ENCODE measurements at regions not wholly inside any gene's neighbourhood (a gene's known extent, or its start where the extent isn't known, plus 50 kb on each side); places are given as distances from the start of the nearest gene placed in this dataset.
"Not testable (repeated sequence)": the region's sequence is repeated elsewhere in the genome, so short reads cannot be mapped to it uniquely, and the experiment has no call there.

DNA sequence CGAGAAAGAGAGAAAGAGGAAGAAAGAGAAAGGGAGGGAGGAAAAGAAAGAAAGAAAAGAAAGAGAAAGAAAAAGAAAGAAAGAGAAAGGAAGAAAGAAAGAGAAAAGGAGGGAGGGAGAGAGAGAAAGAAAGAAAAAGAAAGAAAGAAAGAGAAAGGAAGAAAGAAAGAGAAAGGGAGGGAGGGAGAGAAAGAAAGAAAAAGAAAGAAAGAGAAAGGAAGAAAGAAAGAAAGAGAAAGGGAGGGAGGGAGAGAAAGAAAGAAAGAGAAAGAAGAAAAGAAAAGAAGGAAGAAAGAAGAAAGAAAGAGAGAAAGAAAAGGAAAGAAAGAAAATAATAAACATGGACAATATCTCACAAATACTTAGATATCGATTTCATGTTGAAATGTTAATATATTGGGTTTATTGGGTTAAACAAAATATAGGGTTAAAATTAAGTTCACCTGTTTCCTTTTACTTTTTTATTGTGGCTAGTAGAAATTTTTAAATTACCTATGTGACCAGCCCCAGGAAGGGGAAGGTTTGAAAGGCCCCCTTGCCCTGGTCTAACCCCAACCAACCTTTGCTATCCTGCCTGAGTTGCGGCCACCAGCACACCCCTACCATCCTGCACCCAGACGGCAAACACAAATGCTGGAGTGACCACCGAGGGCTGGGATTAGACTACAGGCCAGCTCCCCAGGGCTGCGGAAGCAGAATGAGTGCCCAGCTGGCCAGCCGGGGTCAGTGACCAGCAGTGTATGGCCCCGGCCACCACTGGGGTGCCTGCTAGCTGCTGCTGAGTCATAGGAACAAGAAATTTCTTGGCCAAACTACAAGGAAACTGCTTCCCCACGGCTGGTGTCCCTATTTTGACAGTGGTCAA, 81.0 kb upstream of the FGF3 start:
- DNase-seq (ENCODE audit: low read depth, low spot score) (no peak), ATAC-seq (peak; percentile 46)
- intact Hi-C loops (cut with micrococcal nuclease; ENCODE audit: unreplicated experiment) = no loop called here
- POLR2A ChIA-PET = no interaction called here
- H3K4me1 ChIP-seq (ENCODE audit: control insufficient read depth, insufficient read depth, low read length) = no peaks in the 10 kb centered on the region
- no TSS peak for BruUV-seq (replicated peaks)
- H3K27me3 ChIP-seq (ENCODE audit: control insufficient read depth, insufficient read depth, low read length) = peaks cover 12% of the 10 kb centered on the region; the same call in 1 of the 2 replicates
- no peaks in the 10 kb centered on the region for H3K36me3 ChIP-seq (ENCODE audit: control insufficient read depth, insufficient read depth, low read length)
- in situ Hi-C loops (cut with HindIII; ENCODE audit: low pct_unique_long_range_greater_than_20kb, low sequenced_read_pairs) = no loop called here
- TF ChIP-seq POLR2AphosphoS5 (IDR thresholded peaks at IDR 0.05; ENCODE audit: low read depth, low read length) (no peak), TCF7L2 (IDR thresholded peaks at IDR 0.05; ENCODE audit: low read depth, low read length) (no peak), SIN3A (IDR thresholded peaks at IDR 0.05; ENCODE audit: borderline replicate concordance, insufficient read depth, low read depth, low read length) (no peak)
- TF ChIP-seq, protein P1, sequence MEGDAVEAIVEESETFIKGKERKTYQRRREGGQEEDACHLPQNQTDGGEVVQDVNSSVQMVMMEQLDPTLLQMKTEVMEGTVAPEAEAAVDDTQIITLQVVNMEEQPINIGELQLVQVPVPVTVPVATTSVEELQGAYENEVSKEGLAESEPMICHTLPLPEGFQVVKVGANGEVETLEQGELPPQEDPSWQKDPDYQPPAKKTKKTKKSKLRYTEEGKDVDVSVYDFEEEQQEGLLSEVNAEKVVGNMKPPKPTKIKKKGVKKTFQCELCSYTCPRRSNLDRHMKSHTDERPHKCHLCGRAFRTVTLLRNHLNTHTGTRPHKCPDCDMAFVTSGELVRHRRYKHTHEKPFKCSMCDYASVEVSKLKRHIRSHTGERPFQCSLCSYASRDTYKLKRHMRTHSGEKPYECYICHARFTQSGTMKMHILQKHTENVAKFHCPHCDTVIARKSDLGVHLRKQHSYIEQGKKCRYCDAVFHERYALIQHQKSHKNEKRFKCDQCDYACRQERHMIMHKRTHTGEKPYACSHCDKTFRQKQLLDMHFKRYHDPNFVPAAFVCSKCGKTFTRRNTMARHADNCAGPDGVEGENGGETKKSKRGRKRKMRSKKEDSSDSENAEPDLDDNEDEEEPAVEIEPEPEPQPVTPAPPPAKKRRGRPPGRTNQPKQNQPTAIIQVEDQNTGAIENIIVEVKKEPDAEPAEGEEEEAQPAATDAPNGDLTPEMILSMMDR (IDR thresholded peaks at IDR 0.05) = no peak
- TF ChIP-seq, protein P2, sequence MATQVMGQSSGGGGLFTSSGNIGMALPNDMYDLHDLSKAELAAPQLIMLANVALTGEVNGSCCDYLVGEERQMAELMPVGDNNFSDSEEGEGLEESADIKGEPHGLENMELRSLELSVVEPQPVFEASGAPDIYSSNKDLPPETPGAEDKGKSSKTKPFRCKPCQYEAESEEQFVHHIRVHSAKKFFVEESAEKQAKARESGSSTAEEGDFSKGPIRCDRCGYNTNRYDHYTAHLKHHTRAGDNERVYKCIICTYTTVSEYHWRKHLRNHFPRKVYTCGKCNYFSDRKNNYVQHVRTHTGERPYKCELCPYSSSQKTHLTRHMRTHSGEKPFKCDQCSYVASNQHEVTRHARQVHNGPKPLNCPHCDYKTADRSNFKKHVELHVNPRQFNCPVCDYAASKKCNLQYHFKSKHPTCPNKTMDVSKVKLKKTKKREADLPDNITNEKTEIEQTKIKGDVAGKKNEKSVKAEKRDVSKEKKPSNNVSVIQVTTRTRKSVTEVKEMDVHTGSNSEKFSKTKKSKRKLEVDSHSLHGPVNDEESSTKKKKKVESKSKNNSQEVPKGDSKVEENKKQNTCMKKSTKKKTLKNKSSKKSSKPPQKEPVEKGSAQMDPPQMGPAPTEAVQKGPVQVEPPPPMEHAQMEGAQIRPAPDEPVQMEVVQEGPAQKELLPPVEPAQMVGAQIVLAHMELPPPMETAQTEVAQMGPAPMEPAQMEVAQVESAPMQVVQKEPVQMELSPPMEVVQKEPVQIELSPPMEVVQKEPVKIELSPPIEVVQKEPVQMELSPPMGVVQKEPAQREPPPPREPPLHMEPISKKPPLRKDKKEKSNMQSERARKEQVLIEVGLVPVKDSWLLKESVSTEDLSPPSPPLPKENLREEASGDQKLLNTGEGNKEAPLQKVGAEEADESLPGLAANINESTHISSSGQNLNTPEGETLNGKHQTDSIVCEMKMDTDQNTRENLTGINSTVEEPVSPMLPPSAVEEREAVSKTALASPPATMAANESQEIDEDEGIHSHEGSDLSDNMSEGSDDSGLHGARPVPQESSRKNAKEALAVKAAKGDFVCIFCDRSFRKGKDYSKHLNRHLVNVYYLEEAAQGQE (IDR thresholded peaks at IDR 0.05; ENCODE audit: insufficient read depth in 1 of 2, low read depth in 2 of 2, low read length in 1 of 2) = no peak
- no peak overlapping the region for H3K4me3 ChIP-seq (ENCODE audit: low read depth in 2 of 2, low read length in 2 of 2)
- CTCF ChIA-PET = interaction anchor here (0.6 to 1.1 kb wide), 2 partner anchors 7 to 15 kb away, joined by 4 to 7 read pairs; no protein-coding TSS in a partner anchor
- H3K9me3 ChIP-seq (ENCODE audit: control insufficient read depth, insufficient read depth, low read depth, low read length) = no peaks in the 10 kb centered on the region
- no peak overlapping the region for H3K27ac ChIP-seq (ENCODE audit: low read length)

GRCh38 chr11:69900822-69901302, 81.6 kb upstream of the FGF3 start:
- intact Hi-C loops (cut with micrococcal nuclease; ENCODE audit: unreplicated experiment); H3K4me1 ChIP-seq (ENCODE audit: control insufficient read depth, insufficient read depth, low read length); H3K9me3 ChIP-seq (ENCODE audit: control insufficient read depth, insufficient read depth, low read depth, low read length); H3K4me3 ChIP-seq (ENCODE audit: low read depth in 2 of 2, low read length in 2 of 2); H3K27ac ChIP-seq (ENCODE audit: low read length); POLR2A ChIA-PET; DNase-seq (ENCODE audit: low read depth, low spot score); BruUV-seq (replicated peaks); in situ Hi-C loops (cut with HindIII; ENCODE audit: low pct_unique_long_range_greater_than_20kb, low sequenced_read_pairs); H3K36me3 ChIP-seq (ENCODE audit: control insufficient read depth, insufficient read depth, low read length): not testable (repeated sequence)
- CTCF ChIA-PET = interaction anchor here (0.6 to 1.1 kb wide), 2 partner anchors 8 to 14 kb away, joined by 4 to 7 read pairs; no protein-coding TSS in a partner anchor
- peak; percentile 13; the same call in 1 of the 2 replicates for ATAC-seq
- peaks cover 12% of the 10 kb centered on the region; the same call in 1 of the 2 replicates for H3K27me3 ChIP-seq (ENCODE audit: control insufficient read depth, insufficient read depth, low read length)

DNA sequence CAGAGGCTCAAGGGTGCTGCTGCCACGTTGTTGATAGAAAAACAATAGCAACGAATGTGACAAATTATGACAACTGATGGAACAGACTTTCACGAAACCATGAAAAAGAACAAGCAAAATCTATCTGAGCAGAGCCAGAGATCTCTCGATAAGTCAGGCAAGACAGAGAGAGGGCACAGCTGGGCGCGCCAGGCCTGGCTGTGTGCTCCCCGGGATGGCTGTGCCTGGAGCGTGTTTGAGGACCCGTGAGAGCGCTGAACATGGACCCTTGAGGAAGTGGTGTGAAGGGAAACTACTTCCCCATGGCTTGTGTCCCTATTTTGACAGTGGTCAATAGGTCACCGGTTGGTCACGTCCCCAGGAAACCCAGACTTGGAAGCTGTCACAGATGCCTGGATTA, 83.1 kb upstream of the FGF3 start:
- H3K27ac ChIP-seq (ENCODE audit: low read length) = no peak overlapping the region
- H3K9me3 ChIP-seq (ENCODE audit: control insufficient read depth, insufficient read depth, low read depth, low read length) = no peaks in the 10 kb centered on the region
- ChIA-PET POLR2A (no interaction called here), CTCF (interaction anchor here (1.0 kb wide), 1 partner anchor 13 kb away, joined by 4 read pairs; no protein-coding TSS in a partner anchor)
- DNase-seq (ENCODE audit: low read depth, low spot score) (no peak), ATAC-seq (no peak)
- BruUV-seq (replicated peaks) = no TSS peak
- no peak overlapping the region for H3K4me3 ChIP-seq (ENCODE audit: low read depth in 2 of 2, low read length in 2 of 2)
- intact Hi-C loops (cut with micrococcal nuclease; ENCODE audit: unreplicated experiment) = no loop called here
- in situ Hi-C loops (cut with HindIII; ENCODE audit: low pct_unique_long_range_greater_than_20kb, low sequenced_read_pairs) = no loop called here
- TF ChIP-seq TCF7L2 (IDR thresholded peaks at IDR 0.05; ENCODE audit: low read depth, low read length) (no peak), POLR2AphosphoS5 (IDR thresholded peaks at IDR 0.05; ENCODE audit: low read depth, low read length) (no peak), SIN3A (IDR thresholded peaks at IDR 0.05; ENCODE audit: borderline replicate concordance, insufficient read depth, low read depth, low read length) (no peak)
- TF ChIP-seq, protein P1 (IDR thresholded peaks at IDR 0.05) = no peak
- TF ChIP-seq, protein P2 (IDR thresholded peaks at IDR 0.05; ENCODE audit: insufficient read depth in 1 of 2, low read depth in 2 of 2, low read length in 1 of 2) = no peak
- no peaks in the 10 kb centered on the region for H3K4me1 ChIP-seq (ENCODE audit: control insufficient read depth, insufficient read depth, low read length)
- peaks cover 6% of the 10 kb centered on the region; the same call in 1 of the 2 replicates for H3K27me3 ChIP-seq (ENCODE audit: control insufficient read depth, insufficient read depth, low read length)
- H3K36me3 ChIP-seq (ENCODE audit: control insufficient read depth, insufficient read depth, low read length) = no peaks in the 10 kb centered on the region

All from Panc1 (cell line).